ENCODE measurements at regions not wholly inside any gene's neighbourhood (a gene's known extent, or its start where the extent isn't known, plus 50 kb on each side); places are given as distances from the start of the nearest gene placed in this dataset.

DNA sequence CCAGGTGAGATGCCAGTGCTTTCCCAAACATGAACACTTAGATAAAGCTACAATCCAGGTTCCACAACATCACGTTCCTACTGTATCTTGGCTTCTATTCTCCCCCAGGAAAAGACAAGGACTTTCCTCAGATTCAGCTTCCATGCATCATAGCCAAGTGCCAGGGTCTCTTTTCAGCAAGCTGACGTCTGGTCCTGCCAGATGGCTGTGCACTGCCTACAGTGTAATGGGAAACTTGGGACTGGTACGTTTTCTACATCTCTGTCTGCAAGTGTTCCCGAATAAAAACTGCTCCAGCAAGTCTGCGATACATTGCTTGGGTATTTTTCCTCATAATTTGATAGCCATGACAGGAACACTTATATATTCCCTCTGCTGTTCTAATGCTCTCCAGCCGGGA, 412.5 kb downstream of the FAM181B start:
- H3K14ac ChIP-seq (ENCODE audit: insufficient read length), result no peak overlapping the region
- no peaks in the 10 kb centered on the region for H3K36me3 ChIP-seq (ENCODE audit: control insufficient read depth in 2 of 4, insufficient read depth in 4 of 4, low read length in 3 of 4)
- POLR2A ChIA-PET (ENCODE audit: partially characterized antibody), result no interaction called here
- no peak overlapping the region for H4K8ac ChIP-seq (ENCODE audit: extremely low read depth, insufficient read depth, low read length)
- H3K56ac ChIP-seq (replicated peaks; ENCODE audit: insufficient read length, low read depth, low read length), result no peak overlapping the region
- DNase-seq (ENCODE audit: low read depth in 1 of 2, low spot score in 2 of 2) (no peak), FAIRE-seq (no peak)
- H2AK5ac ChIP-seq (ENCODE audit: low read depth, low read length), result no peak overlapping the region
- H3K27me3 ChIP-seq (replicated peaks in 1 of 4; ENCODE audit: control insufficient read depth in 3 of 4, extremely low read depth in 1 of 4, insufficient read depth in 3 of 4, low read length in 3 of 4), result peaks cover 0 to 2% (median 0%) of the 10 kb centered on the region in 4 experiments; a peak in 1 of 7 replicates
- H3K79me2 ChIP-seq (ENCODE audit: control insufficient read depth in 1 of 2, insufficient read depth in 2 of 2, low read length in 2 of 2), result no peaks in the 10 kb centered on the region
- H3K18ac ChIP-seq (ENCODE audit: extremely low read depth, low read length), result no peak overlapping the region
- no peak overlapping the region for H3K4me2 ChIP-seq (ENCODE audit: insufficient read depth in 1 of 2, low read depth in 2 of 2, low read length in 2 of 2)
- H2AFZ ChIP-seq (ENCODE audit: low read length), result no peak overlapping the region
- H3K4me1 ChIP-seq (replicated peaks in 1 of 4; ENCODE audit: control insufficient read depth in 3 of 4, insufficient read depth in 4 of 4, low read length in 3 of 4), result no peaks in the 10 kb centered on the region
- H3K79me1 ChIP-seq (ENCODE audit: low read depth, low read length), result no peaks in the 10 kb centered on the region
- H3K23ac ChIP-seq (ENCODE audit: insufficient read length), result no peak overlapping the region
- H2BK5ac ChIP-seq (ENCODE audit: low read depth, low read length), result no peak overlapping the region
- no peak overlapping the region for H4K5ac ChIP-seq (ENCODE audit: insufficient read length, low read depth, low read length)
- no peak overlapping the region for H3K4me3 ChIP-seq (ENCODE audit: extremely low read depth in 1 of 4, insufficient read depth in 2 of 4, low read depth in 3 of 4, low read length in 4 of 4)
- H3K4ac ChIP-seq (replicated peaks; ENCODE audit: insufficient read length, low read depth, low read length), result no peak overlapping the region
- no peak overlapping the region for H2BK15ac ChIP-seq (ENCODE audit: low read length)
- H4K91ac ChIP-seq (replicated peaks; ENCODE audit: insufficient read length, low read length), result no peak overlapping the region
- H3K9ac ChIP-seq (replicated peaks in 1 of 4; ENCODE audit: extremely low read depth in 1 of 4, low read depth in 3 of 4, low read length in 3 of 4), result peak overlapping the region in 1 of 4 experiments; percentile 34; a peak in 1 of 7 replicates
- H2BK120ac ChIP-seq (replicated peaks; ENCODE audit: low read depth, low read length), result no peak overlapping the region
- H4K20me1 ChIP-seq (replicated peaks in 1 of 2; ENCODE audit: control insufficient read depth in 1 of 2, insufficient read depth in 2 of 2, low read length in 2 of 2), result peaks cover 0 to 3% of the 10 kb centered on the region in 2 experiments
- CTCF ChIA-PET (ENCODE audit: partially characterized antibody), result interaction anchor here (0.8 kb wide), 1 partner anchor 137 kb away, joined by 4 read pairs; no protein-coding TSS in a partner anchor
- 91% methylated on average over 6 of the region's 6 CpGs; no CpG with 5 or more reads in 1 of the 2 experiments for WGBS, 2 experiments (ENCODE audit: extremely low coverage in 1 of 2, insufficient coverage in 1 of 2, insufficient read length in 1 of 2, insufficient replicate concordance in 2 of 2, low coverage in 1 of 2, low lambda C conversion rate in 2 of 2, missing lambda C conversion rate in 1 of 2)
- no peak overlapping the region for H2BK12ac ChIP-seq (ENCODE audit: low read depth, low read length)
- no peak overlapping the region for H3K27ac ChIP-seq (ENCODE audit: low read depth, low read length)
- H3K23me2 ChIP-seq (ENCODE audit: low read depth, low read length), result no peaks in the 10 kb centered on the region
- H3K9me3 ChIP-seq (ENCODE audit: insufficient read depth in 2 of 2, low read depth in 1 of 2, low read length in 1 of 2), result no peaks in the 10 kb centered on the region
- H2BK20ac ChIP-seq (ENCODE audit: low read length), result no peak overlapping the region
- TF ChIP-seq GABPA (IDR thresholded peaks at IDR 0.05; ENCODE audit: borderline replicate concordance, insufficient read depth, low read length) (no peak), POLR2A (IDR thresholded peaks at IDR 0.05; ENCODE audit: control extremely low read depth in 1 of 2, low read depth in 2 of 2, low read length in 2 of 2) (no peak), EZH2 (IDR thresholded peaks at IDR 0.05; ENCODE audit: low read depth, low read length, severe bottlenecking) (no peak), EGR1 (IDR thresholded peaks at IDR 0.05; ENCODE audit: borderline replicate concordance, low read depth, low read length) (no peak), SP1 (IDR thresholded peaks at IDR 0.05; ENCODE audit: low read depth, low read length) (no peak), FOSL1 (IDR thresholded peaks at IDR 0.05; ENCODE audit: insufficient read depth, low read depth, low read length) (no peak), SIRT6 (IDR thresholded peaks at IDR 0.05; ENCODE audit: low read length) (no peak), SIN3A (conservative IDR thresholded peaks at IDR 0.05 in 1 of 2, IDR thresholded peaks at IDR 0.05 in 1 of 2; ENCODE audit: low read depth in 1 of 2, low read length in 2 of 2) (no peak), TAF7 (optimal IDR thresholded peaks at IDR 0.05; ENCODE audit: borderline replicate concordance, low read depth, low read length) (no peak), USF2 (IDR thresholded peaks at IDR 0.05; ENCODE audit: low read length) (no peak), RNF2 (IDR thresholded peaks at IDR 0.05; ENCODE audit: borderline replicate concordance, low read depth, low read length, missing control alignments, poor library complexity, severe bottlenecking) (no peak), TAF1 (IDR thresholded peaks at IDR 0.05; ENCODE audit: low read depth, low read length) (no peak), POU5F1 (IDR thresholded peaks at IDR 0.05; ENCODE audit: low read depth, low read length) (no peak)

Data from H1 (cell line).